Activated effector memory CD4-positive, alpha-beta T cell treated with anti-CD3 and anti-CD28 coated beads, Interleukin-2, amount 50 U/mL, for 16 hours (primary cell): ENCODE measurements at regions not wholly inside any gene's neighbourhood (a gene's known extent, or its start where the extent isn't known, plus 50 kb on each side); places are given as distances from the start of the nearest gene placed in this dataset.

Source experiments
- DNase-seq: peaks from one replicate; pipeline ENCODE4 v3.0.0-alpha.2; 2020

GRCh38 chr5:167730121-167730520, 561.3 kb upstream of the WWC1 start:
- no peak for DNase-seq

- no peak for DNase-seq
Measured at GRCh38 chr5:167730656-167731055, 560.8 kb upstream of the WWC1 start.

DNA sequence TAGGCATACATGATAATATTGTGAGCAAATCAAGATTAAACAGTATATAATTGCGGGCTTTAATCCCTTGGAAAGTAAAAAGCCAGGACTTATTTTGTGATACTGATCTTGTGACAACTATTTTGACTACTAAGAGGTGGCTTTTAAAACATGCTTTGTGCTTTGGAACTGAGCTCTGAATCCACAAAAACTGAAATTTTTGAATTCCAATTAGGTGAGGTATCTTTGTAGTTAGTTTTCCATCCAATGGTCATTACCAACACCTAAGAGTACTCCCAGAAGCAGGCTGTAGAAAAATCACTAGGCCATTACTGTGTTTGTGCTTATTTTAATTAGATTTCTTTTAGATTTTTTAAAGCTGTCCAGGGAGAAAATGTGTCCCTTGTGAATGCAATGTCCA, 559.5 kb upstream of the WWC1 start:
- DNase-seq: no peak

DNA sequence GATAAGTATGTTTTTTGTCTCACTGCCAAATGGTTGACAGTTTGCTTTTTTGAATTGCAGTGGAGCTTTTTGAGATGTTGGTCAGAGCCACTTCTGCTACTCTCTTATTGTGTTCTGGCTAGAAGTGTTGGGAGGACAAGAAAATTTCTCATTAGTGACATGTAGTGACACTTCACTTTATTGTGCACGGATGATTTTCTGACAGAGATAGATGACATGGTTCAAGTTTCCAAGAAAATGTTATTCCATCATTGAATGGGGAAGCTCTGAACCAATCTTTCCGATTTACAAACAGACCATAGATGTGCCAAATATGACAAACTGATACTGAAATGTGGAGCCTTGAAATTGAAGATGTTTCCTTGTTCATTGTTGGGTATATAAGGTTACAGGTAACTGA, 558.9 kb upstream of the WWC1 start:
- no peak for DNase-seq

DNA sequence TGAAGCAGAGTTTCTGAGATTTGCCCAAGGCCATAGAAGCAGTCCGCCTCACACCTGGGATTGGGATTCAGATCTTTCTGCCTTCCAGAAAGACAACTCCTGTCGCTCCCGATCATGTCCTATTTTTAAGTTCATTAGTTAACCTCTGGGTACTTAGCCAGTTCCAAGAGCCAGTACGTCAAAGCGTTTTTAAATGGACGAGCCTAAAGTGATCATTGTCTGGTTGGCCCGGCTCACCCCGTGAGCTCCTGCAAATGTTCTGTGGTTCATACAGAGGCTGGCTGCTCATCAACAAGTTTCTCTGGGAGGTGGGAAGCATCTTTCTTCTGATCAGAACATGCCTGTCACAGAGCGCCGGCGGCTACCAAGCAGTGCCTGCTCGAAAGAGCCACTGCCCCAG, 554.5 kb upstream of the WWC1 start:
- no peak for DNase-seq

DNA sequence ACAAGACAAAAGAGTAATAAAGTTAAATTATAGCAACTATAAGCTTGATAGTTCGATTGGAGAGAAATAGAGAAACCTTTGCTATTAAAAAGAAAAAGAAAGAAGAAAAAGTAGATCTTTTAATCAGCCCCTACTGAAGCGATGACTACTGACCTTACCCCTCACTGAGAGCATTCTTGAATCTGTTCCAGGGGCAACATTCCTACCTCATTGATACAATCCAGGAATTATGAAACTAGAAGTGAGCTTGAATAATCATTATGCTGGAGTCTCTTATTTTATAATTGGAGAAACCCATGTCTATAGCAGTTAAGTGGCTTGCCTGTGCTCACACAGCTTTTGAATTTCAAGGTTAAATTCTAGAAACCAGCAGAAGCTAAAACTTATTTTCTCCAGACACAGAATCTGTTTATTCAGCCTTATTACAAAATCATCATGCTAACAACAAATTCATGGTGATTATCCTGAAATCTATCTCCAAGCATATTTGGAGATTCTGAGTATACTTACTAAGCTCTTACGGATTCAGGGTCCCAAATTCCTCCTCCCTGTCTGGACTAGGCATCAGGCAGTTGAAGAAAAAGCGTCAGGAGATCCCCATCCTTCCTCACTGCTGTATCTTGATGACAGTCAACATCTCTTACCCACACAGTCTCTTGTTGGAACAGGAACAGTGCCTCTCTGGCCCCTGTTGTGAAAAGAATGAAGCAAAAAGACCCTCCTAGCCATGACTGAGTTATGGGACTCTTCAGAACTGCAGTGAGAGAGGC, 547.6 kb upstream of the WWC1 start:
- DNase-seq: no peak

- no peak for DNase-seq
Measured at GRCh38 chr5:167745868-167746267, 545.6 kb upstream of the WWC1 start.

DNA sequence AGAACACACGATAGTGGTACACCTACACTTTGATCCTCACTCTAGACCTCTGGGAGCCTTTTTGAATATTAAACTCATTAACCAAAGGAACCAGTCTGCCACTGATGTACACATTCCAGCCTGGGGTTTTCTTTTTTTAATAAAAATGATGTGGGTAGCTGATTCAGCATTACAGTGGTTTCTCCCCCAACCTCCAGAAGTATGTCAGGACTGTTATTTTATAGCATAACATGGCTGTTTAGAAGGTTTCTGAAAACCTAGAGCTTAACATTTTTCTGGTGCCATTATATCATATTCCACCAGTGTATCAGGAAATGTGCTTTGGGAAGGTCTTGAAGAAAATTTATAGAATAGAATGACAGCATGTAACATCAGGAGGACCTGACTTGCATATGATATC, 540.9 kb upstream of the WWC1 start:
- no peak for DNase-seq

DNA sequence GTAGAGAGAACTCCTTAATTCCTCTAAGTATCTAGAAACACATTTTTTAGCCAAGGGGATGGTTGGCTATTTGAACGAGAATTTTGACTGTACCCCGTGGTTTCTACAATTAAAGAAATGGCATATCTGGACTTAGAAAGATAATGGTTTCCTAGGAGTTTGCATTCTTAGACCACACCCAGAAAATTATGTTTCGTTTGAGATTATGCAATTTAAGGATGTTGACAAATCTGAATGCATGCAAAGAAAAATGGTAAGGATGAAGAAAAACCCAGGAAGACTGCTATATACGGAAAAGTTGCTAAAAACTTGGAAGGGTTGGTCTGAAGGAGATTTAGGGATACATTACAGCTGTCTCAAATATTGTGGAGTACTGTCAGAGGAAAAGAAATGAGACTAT, 538.5 kb upstream of the WWC1 start:
- no peak for DNase-seq

DNA sequence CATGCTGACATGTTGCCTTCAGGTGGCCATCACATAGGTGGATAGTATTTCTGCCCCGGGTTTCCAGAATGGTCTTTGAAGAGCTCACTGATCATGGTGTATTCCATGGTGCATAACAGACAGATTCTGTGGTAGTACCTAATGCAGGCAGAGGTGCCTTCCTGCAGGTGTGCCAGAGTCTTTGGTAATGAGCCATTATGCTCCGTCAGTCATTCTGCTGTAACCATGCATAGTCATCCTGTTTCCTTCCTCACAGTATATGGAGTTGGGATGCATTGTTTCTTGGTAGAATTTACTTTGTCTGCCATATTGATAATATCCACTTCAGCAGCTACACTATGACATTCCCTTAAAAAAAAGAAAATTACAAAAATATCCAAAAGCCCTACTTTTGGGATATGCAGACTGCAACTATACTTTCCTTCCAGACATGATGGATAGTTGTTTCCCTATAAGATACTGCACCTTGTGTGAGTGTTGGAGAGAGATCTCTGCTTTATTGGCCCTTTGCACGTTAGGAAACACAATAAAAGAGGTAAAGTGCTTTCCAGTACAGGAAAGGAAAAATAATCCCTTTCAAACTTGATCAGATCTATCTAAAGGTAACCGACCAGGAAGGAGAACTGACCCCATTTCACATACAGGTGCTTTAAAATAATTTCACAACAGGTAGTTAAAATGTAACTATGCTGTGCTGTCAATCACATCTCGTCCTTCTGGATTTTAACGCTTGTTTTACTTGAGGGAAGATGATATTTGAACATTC, 537.5 kb upstream of the WWC1 start:
- DNase-seq: no peak

GRCh38 chr5:167754501-167755021, 536.9 kb upstream of the WWC1 start:
- DNase-seq: no peak

DNA sequence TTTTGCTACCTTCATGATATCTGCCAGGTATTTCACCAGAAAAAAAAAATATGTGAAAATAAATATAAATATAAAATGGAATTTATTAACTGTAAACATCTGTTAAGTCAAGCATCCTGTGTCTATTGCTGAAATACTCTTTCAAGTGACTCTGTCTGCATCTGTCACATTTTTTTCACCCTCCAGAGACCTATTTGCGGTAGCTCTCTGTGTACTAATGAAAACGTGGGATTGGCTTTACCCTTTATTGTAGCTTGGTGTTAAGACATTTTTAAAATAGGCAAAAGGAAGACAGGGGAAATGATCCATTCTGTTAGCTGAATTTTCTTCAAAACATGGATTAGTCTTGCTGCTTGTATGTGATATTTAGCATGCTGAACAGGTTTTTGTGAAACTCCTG, 536.0 kb upstream of the WWC1 start:
- no peak for DNase-seq

GRCh38 chr5:167759057-167759821, 532.2 kb upstream of the WWC1 start:
- DNase-seq: no peak

- DNase-seq: no peak
Measured at GRCh38 chr5:167763772-167764171, 527.7 kb upstream of the WWC1 start.

GRCh38 chr5:167764641-167765289, 526.7 kb upstream of the WWC1 start:
- no peak for DNase-seq

DNA sequence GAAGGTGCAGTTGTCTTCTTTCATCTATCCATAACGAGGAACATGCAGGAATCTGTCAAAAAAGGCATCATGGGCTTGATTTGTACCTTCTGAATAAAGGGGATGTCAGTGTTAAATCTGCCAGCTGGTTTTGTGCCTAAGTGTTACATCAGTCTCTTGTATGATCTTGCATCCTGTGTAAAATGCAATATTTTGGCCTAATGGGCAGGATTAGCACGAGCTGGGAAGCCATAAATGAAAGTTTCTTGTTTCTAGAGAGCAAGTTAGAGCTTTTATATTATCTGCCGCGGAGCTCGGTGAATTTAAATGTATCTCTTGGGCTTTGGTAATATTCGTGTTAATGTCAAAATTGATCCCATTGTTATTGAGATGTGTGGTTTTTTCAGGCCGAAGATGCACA, 526.1 kb upstream of the WWC1 start:
- DNase-seq: no peak

DNA sequence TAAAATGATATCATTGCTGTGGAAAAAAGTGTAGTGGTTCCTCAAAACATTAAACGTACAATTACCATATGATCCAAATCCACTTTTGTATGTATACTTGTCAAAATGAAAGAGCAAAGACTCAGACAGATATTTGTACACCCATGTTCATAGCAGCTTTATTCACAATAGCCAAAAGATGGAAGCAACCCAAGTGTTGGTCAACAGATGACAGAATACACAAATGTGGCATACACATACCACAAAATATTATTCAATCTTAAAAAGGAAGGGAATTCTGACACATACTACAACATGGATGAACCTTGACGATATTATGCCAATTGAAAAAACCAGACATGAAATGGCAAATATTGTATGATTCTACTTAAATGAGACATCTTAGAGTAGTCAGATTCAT, 524.5 kb upstream of the WWC1 start:
- no peak for DNase-seq

GRCh38 chr5:167767795-167768194, 523.6 kb upstream of the WWC1 start:
- no peak for DNase-seq

GRCh38 chr5:167769846-167770413, 521.5 kb upstream of the WWC1 start:
- no peak for DNase-seq

- no peak for DNase-seq
Measured at GRCh38 chr5:167770461-167770860, 521.0 kb upstream of the WWC1 start.

DNA sequence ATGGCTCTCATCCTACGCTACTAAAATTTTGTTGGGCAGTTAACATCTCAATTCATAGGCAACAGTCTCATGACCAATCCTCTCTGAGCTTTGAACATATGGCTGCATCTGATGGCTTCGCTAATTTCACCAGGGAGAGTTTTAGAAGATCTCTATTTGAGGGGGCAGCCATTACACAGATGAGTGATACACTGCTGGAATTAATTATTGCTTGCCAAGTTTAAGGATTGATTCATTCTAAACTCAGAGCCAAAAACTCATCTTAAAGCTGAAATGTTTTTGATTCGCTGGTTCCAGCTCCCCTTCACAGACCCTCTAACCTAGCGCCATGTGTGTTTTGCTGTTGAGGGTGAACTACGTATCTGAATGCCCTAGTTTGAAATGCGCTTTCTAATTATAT, 519.9 kb upstream of the WWC1 start:
- no peak for DNase-seq

DNA sequence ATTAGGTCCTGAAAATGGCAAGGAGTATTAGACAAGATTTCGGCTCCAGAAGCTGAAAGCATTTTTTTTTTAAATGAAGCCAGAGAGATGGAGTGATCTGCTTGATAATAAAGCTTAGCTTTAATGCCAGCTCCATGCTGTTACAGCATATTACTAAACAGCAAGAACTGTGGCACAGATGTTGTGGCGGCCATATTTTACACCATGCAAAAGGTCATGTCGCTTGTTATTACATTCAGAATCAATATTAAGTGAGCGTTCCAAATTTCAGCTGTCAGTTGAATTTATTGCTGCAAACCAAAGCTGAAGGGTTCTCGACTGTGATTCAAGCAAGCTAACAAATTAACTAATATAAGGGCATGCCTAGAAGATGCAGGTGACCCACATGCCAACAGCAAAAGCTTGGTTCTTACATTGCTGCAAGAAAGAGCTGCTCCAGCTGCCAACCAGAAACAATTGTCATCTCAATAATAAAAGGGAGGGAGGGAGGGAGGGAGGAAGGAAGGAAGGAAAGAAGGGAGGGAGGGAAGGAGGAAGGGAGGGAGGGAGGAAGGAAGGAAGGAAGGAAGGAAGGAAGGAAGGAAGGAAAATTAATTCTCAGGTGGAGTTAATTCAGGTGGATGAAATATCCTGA, 517.7 kb upstream of the WWC1 start:
- DNase-seq: no peak
